Muscle of arm (tissue), 1 donor: ENCODE measurements at regions not wholly inside any gene's neighbourhood (a gene's known extent, or its start where the extent isn't known, plus 50 kb on each side); places are given as distances from the start of the nearest gene placed in this dataset.

Experiments used
- DNase-seq: peaks from one replicate; pipeline ENCODE4 v3.0.0-alpha.2; 2013

GRCh38 chr6:105815661-105816555, 270.2 kb upstream of the PRDM1 start:
- no peak for DNase-seq

GRCh38 chr6:105814745-105815536, 271.2 kb upstream of the PRDM1 start:
- no peak for DNase-seq

GRCh38 chr6:105810922-105811482, 275.1 kb upstream of the PRDM1 start:
- no peak for DNase-seq

- no peak for DNase-seq
These were observed 275.8 kb upstream of the PRDM1 start for GRCh38 chr6:105810105-105810921.

GRCh38 chr6:105808571-105808970, 277.6 kb upstream of the PRDM1 start:
- DNase-seq, result no peak

GRCh38 chr6:105807905-105808304, 278.2 kb upstream of the PRDM1 start:
- no peak for DNase-seq

GRCh38 chr6:105806486-105806920, 279.6 kb upstream of the PRDM1 start:
- no peak for DNase-seq

- DNase-seq, result no peak
These were observed 280.6 kb upstream of the PRDM1 start for GRCh38 chr6:105805501-105806023.

GRCh38 chr6:105804424-105804823, 281.7 kb upstream of the PRDM1 start:
- DNase-seq, result no peak

GRCh38 chr6:105804000-105804399, 282.1 kb upstream of the PRDM1 start:
- no peak for DNase-seq

- DNase-seq, result no peak
These were observed 282.7 kb upstream of the PRDM1 start for GRCh38 chr6:105803442-105803841.

GRCh38 chr6:105802703-105803102, 283.4 kb upstream of the PRDM1 start:
- DNase-seq, result no peak

- DNase-seq, result no peak
These were observed 285.3 kb upstream of the PRDM1 start for GRCh38 chr6:105800871-105801270.

GRCh38 chr6:105800398-105800797, 285.7 kb upstream of the PRDM1 start:
- no peak for DNase-seq

GRCh38 chr6:105799056-105799455, 287.1 kb upstream of the PRDM1 start:
- DNase-seq, result no peak

- DNase-seq, result peak; percentile 33
These were observed 288.1 kb upstream of the PRDM1 start for GRCh38 chr6:105797983-105798453.

GRCh38 chr6:105797286-105797979, 288.7 kb upstream of the PRDM1 start:
- DNase-seq, result no peak

GRCh38 chr6:105795913-105796517, 290.1 kb upstream of the PRDM1 start:
- DNase-seq, result no peak

GRCh38 chr6:105795366-105795765, 290.8 kb upstream of the PRDM1 start:
- no peak for DNase-seq

GRCh38 chr6:105794870-105795269, 291.3 kb upstream of the PRDM1 start:
- no peak for DNase-seq
